NCI-H748 (cell line): ENCODE measurements at regions not wholly inside any gene's neighbourhood (a gene's known extent, or its start where the extent isn't known, plus 50 kb on each side); places are given as distances from the start of the nearest gene placed in this dataset.
"Not testable (repeated sequence)": the region's sequence is repeated elsewhere in the genome, so short reads cannot be mapped to it uniquely, and the experiment has no call there.

Experiments used
- DNase-seq: peaks from one replicate; lab custom pipeline; 2025; ENCODE audit not compliant: unreplicated experiment; lab: John Stamatoyannopoulos, UW

DNA sequence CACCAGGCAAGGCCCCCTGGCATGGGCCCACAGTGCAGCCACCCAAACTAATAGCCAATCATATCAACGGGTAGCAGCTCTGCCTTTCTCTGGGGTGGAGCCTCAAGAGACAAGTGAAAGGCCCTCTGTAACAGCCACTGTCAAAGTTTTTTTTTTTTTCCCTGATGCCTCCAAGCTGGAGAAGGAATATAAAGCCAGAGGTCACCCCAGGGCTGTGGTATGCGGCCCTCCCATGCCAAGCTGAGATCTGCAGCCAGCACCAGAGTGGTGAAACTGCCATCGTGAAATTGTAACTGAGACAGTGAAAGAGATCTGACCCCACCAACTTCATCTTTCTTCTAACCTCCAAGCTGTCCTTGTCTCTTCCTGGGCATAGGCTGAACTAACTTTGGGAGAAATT lies 407.0 kb downstream of the KLHL4 start:
- no peak for DNase-seq

DNA sequence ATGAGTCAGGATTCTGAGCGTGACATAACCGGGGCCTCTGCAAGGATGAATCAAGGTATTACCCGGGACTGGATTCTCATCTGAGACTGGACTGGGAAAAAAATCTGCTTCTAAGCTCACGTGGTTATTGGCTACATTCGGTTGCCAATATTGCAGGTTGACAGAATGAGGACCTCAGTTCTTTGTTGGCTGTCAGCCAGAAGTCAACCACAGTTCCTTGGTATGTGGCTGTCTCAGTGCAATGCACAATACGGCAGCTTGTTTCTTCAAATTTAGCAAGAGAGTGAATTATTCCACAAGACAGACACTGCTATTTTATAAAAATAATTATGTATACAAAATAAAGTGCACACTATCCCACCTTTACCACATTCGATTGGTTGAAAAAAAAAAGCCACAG lies 424.2 kb downstream of the KLHL4 start:
- DNase-seq: no peak

- DNase-seq: peak; percentile 94
These were observed 443.9 kb downstream of the KLHL4 start for GRCh38 chrX:87961471-87961870.

- no peak for DNase-seq
These were observed 450.5 kb downstream of the KLHL4 start for GRCh38 chrX:87968118-87968517.

DNA sequence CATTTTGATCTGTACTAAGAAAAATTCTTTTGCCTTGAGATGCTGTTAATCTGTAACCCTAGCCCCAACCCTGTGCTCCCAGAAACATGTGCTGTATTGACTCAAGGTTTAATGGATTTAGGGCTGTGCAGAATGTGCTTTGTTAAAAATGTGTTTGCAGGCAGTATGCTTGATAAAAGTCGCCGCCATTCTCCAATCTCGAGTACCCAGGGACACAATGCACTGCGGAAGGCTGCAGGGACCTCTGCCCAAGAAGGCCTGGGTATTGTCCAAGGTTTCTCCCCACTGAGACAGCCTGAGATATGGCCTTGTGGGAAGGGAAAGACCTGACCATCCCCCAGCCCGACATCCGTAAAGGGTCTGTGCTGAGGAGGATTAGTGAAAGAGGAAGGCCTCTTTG lies 454.5 kb downstream of the KLHL4 start:
- not testable (repeated sequence) for DNase-seq

GRCh38 chrX:87975365-87975764 lies 457.8 kb downstream of the KLHL4 start:
- no peak for DNase-seq

GRCh38 chrX:88007873-88008272 lies 490.3 kb downstream of the KLHL4 start:
- not testable (repeated sequence) for DNase-seq

GRCh38 chrX:88024022-88024421 lies 506.4 kb downstream of the KLHL4 start:
- no peak for DNase-seq

DNA sequence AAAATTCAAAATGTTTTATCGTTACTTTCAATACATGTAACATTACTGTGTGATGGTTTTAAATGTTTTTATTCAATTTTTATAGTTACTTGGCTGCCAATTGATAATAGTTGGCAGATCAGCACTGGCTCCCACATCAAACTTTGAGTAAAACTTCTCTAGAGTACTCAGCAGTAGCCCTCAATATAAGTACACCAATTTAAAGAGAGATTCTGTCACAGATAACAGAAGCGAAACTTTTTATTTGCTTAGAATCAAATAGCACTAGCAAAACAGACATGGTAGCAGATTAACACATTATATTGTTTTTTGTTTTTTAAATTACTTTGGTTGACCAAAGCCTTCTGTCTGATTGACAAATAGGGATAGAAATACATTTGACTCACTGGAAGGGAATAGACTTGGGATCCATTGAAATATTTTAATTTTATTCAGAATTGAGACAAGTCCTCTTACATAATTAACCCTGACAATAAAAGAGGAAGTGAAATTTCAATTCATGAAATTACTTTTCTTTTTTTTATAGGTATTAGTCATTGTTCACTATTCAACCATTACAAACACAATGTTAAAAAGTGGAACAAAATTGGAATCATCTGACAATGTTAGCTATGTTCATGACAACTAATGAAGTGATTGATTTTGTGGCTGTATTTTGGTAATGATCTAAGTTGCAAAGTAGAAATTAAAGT lies 554.9 kb downstream of the KLHL4 start:
- no peak for DNase-seq

GRCh38 chrX:88101968-88102367 lies 584.4 kb downstream of the KLHL4 start:
- no peak for DNase-seq

DNA sequence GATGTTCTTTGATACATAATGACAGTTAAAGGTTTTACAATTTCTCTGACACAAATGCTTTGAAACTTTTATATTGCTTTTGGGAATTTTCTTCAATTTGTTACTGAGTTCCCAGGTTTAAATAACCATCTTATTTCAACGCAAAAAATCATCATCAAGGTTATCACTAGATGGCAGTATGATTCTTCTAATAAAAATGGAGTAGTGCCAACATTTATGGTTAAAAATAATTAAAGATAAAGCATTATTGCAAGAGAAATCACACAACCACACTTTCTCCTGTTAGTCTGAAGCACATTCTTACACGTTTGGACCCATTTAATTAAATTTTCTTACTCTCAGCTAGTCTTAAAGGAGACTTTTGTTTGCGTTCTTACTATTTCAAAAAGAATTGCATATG lies 611.3 kb upstream of the CPXCR1 start:
- DNase-seq: peak; percentile 5

DNA sequence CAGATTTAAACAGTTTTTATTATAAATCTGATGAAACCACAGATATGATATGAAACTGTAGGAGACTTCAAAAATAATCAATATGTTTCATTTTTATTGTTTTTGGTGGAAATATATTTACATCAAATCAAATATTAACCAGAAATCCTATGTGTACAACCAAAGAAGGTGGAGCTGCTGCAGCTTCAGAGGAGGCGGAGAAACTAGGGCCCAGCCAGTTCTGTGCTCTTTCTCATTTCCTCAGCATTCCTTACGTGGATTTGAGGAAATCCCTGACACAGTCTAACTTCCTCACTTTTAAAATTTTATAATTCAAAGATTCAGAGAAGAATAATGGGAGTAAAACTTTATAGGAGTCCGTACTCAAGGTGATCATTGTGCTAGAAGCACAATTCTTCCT lies 610.7 kb upstream of the CPXCR1 start:
- no peak for DNase-seq

GRCh38 chrX:88146577-88146976 lies 600.4 kb upstream of the CPXCR1 start:
- no peak for DNase-seq

GRCh38 chrX:88170553-88170952 lies 576.5 kb upstream of the CPXCR1 start:
- no peak for DNase-seq

DNA sequence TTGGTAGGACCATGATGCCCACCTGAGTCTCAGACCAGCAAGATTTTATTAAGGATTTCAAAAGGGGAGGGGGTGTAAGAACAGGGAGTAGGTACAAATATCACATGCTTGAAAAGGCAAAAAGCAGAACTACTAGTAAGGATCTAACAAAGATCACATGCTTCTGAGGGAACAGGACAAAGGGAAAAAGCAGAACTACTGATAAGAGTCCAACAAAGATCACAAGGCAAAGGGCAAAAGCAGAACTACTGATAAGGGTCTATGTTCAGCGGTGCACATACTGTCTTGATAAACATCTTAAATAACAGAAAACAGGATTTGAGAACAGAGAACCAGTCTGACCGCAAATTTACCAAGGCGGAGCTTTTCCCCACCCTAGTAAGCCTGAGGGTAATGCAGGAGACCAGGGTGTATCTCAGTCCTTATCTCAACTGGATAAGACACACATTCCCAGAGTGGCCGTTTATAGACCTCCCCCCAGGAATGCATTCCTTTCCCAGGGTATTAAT lies 573.0 kb upstream of the CPXCR1 start:
- DNase-seq: not testable (repeated sequence)

- no peak for DNase-seq
These were observed 544.9 kb upstream of the CPXCR1 start for GRCh38 chrX:88202149-88202548.

GRCh38 chrX:88244066-88244465 lies 503.0 kb upstream of the CPXCR1 start:
- DNase-seq: no peak

GRCh38 chrX:88284844-88285243 lies 462.2 kb upstream of the CPXCR1 start:
- DNase-seq: no peak

DNA sequence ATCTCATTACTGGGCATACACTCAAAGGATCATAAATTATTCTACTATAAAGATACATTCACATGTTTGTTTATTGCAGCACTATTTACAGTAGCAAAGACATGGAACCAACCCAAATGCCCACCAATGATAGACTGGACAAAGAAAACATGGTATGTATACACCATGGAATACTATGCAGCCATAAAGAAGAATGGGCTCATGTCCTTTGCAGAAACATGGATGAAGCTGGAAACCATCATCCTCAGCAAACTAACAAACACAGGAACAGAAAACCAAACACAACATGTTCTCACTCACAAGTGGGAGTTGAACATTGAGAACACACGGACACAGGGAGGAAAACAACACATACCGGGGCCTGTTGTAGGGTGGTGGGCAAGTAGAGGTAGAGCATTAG lies 433.1 kb upstream of the CPXCR1 start:
- not testable (repeated sequence) for DNase-seq

DNA sequence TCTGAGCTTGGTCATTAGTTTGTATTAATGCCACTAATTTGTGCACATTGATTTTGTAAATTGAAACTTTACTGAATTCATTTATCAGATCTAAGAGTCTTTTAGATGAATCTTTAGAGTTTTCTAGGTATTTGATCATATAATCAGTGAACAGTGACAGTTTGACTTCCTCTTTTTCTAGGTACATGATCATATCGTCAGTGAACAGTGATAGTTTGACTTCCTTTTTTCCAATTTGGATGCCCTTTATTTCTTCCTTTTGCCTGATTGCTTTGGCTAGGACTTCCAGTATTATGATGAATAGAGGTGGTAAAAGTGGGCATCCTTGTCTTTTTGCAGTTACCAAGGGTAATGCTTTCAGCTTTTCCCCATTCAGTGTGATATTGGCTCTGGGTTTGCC lies 421.4 kb upstream of the CPXCR1 start:
- DNase-seq: no peak

GRCh38 chrX:88355252-88355651 lies 391.8 kb upstream of the CPXCR1 start:
- no peak for DNase-seq

DNA sequence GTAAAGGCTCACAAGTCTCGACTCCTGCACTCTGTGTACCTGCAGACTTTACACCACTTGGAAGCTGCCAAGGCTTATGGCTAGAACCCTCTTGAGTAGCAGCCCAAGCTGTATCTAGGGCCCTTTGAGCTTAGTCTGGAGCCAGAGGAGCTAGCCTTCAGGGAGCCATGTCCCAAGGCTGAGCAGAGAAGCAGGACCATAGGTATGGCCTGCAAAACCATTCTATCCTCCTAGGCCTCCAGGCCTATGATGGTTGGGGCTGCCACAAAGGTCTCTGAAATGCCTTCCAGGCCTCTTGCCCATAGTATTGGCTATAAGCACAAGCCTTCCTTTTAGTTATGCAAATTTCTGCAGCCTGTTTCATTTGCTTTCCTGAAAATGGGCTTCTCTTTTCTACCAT lies 380.7 kb upstream of the CPXCR1 start:
- DNase-seq: no peak

DNA sequence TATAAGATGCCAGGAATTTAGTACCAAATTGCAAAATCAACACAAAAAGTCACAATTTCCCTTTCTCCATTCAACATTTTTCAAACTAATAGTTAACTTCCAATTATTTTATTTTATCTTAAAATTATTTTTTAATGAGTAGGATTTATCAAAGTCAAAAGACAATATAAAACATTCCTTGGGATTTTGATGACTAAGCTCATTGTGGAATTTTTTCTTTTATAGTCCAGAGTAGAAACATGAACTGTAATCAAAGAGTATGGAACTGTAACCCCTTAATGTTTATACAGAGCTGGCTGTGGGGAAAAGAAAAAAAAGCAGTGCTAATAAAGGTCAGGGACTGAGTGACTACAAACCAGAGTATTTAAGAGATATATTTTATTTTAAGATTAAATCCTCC lies 368.6 kb upstream of the CPXCR1 start:
- no peak for DNase-seq
